Neural cell (in vitro differentiated cells): ENCODE measurements at regions not wholly inside any gene's neighbourhood (a gene's known extent, or its start where the extent isn't known, plus 50 kb on each side); places are given as distances from the start of the nearest gene placed in this dataset.

Experiments used
- CTCF ChIP-seq: fragments of 450-650 bp; IDR thresholded peaks from 2 replicates; pipeline ENCODE4 v1.5.1; 2014; ENCODE audit warnings: antibody characterized with exemption, mild to moderate bottlenecking, moderate library complexity; ENCODE audit not compliant: poor library complexity, severe bottlenecking
- EP300 ChIP-seq: fragments of 450-650 bp; conservative IDR thresholded peaks from 2 replicates; pipeline ENCODE4 v1.6.1; 2014; ENCODE audit warnings: antibody characterized with exemption, mild to moderate bottlenecking, moderate library complexity; ENCODE audit not compliant: poor library complexity, severe bottlenecking
- EZH2 ChIP-seq: fragments of 200-600, 300-800 bp; shearing (Covaris generic), sonication (generic); IDR thresholded peaks from 2 replicates; pipeline ENCODE4 v1.6.1; 2014; ENCODE audit warnings: antibody characterized with exemption, low read length, borderline replicate concordance, mild to moderate bottlenecking; ENCODE audit not compliant: insufficient read depth, poor library complexity, severe bottlenecking
- REST ChIP-seq: IDR thresholded peaks from 2 replicates; pipeline ENCODE4 v1.6.1; 2012; ENCODE audit warnings: borderline replicate concordance

- TF ChIP-seq CTCF (no peak), EZH2 (no peak), REST (no peak), EP300 (no peak)
Observed at GRCh38 chr4:43757147-43757546, 691.5 kb downstream of the KCTD8 start.
